ENCODE measurements at regions not wholly inside any gene's neighbourhood (a gene's known extent, or its start where the extent isn't known, plus 50 kb on each side); places are given as distances from the start of the nearest gene placed in this dataset.

DNA sequence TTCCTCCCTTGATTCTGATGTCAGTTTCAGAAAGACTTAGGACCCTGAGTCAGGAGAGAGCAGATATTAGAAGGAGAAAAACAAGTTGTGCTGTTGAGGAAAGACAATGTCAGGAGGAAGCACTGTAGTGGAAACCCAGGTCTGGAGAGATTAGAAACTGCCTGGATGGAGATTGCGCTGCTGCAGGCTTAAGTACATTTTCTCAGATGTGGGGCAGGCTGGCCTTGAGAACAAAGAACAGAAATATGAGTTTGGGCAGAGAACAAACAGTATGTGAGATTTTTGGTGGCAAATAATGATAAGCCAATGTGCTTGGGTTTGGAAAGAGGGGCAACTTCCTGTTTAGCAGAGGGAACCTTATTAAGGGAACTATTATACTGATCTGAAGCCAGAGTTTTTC lies 74.3 kb upstream of the PRMT8 start:
- TF ChIP-seq, protein P1, sequence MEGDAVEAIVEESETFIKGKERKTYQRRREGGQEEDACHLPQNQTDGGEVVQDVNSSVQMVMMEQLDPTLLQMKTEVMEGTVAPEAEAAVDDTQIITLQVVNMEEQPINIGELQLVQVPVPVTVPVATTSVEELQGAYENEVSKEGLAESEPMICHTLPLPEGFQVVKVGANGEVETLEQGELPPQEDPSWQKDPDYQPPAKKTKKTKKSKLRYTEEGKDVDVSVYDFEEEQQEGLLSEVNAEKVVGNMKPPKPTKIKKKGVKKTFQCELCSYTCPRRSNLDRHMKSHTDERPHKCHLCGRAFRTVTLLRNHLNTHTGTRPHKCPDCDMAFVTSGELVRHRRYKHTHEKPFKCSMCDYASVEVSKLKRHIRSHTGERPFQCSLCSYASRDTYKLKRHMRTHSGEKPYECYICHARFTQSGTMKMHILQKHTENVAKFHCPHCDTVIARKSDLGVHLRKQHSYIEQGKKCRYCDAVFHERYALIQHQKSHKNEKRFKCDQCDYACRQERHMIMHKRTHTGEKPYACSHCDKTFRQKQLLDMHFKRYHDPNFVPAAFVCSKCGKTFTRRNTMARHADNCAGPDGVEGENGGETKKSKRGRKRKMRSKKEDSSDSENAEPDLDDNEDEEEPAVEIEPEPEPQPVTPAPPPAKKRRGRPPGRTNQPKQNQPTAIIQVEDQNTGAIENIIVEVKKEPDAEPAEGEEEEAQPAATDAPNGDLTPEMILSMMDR (IDR thresholded peaks at IDR 0.05; ENCODE audit: low read depth, low read length, missing input control) = no peak
- TF ChIP-seq EGR1 (IDR thresholded peaks at IDR 0.05; ENCODE audit: low read depth in 2 of 2) = no peak
- TF ChIP-seq SP1 (IDR thresholded peaks at IDR 0.05) = no peak
